ENCODE measurements at regions not wholly inside any gene's neighbourhood (a gene's known extent, or its start where the extent isn't known, plus 50 kb on each side); places are given as distances from the start of the nearest gene placed in this dataset.
"Not testable (repeated sequence)": the region's sequence is repeated elsewhere in the genome, so short reads cannot be mapped to it uniquely, and the experiment has no call there.

DNA sequence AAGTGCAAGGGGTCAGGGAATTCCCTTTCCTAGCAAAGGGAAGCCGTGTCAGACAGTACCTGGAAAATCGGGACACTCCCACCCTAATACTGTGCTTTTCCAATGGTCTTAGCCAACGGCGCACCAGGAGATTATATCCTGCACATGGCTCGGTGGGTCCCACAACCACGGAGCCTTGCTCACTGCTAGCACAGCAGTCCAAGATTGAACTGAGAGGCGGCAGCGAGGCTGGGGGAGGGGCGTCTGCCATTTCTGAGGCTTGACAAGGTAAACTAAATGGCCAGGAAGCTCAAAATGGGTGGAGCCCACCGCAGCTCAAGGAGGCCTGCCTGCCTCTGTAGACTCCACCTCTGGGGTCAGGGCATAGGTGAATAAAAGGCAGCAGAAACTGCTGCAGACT, 76.5 kb upstream of the LINC00632 start:
- DNase-seq (ENCODE audit: low spot score): not testable (repeated sequence)

DNA sequence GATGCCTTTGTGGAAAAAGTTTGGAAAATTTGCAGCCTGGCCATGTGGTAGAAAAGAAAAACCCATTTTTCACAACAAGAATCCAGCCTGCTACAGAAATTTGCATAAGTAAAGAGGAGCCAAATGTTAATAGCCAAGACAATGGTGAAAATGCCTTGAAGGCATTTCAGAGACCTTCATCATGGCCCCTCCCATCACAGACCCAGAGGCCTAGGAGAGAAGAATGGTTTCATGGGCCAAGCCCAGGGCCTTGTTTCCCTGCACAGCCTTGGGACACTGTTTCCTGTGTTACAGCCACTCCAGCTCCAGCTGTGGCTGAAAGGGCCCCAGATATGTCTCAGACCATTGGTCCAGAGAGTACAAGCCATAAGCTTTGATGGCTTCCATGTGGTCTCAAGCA, 101.4 kb upstream of the LINC00632 start:
- DNase-seq (ENCODE audit: low spot score): no peak

DNA sequence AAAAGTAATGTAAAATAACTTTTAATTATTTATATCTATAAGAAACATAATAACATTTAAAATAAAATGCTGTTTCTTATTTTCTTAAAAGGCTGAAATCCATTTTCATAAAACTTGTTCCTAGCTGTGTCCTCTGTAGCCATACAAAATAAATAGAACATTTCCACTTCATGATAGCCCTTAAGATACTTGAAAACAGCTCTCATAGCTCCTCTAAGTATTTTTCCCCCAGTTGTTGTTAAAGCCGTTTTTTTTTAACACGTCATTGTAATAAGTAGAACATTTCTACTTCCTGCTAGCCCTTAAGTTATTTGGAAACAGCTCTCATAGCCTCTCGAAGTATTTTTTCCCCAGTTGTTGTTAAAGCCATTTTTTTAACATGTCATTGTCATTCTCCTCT, 97.3 kb upstream of the SOX3 start:
- no peak for DNase-seq (ENCODE audit: low spot score)

DNA sequence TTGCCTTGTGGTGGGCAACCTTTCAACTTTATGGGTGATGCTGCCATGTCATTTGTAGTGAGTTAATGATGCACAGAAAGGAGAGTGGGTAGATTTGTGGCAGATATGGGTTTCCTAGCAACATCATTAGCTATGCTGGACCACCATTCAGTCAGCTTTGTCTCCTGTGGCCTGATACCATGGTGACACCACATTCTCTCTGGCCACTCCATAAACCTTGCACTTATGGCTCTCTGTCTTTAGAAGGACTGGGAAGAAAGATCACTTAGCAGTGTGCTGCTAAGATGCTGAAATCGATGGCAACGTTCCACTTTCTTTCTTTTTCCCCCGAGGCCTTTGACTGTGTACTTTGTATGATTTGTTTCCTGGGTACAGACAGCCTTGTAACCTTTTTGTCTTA, 95.0 kb upstream of the SOX3 start:
- DNase-seq (ENCODE audit: low spot score): no peak

DNA sequence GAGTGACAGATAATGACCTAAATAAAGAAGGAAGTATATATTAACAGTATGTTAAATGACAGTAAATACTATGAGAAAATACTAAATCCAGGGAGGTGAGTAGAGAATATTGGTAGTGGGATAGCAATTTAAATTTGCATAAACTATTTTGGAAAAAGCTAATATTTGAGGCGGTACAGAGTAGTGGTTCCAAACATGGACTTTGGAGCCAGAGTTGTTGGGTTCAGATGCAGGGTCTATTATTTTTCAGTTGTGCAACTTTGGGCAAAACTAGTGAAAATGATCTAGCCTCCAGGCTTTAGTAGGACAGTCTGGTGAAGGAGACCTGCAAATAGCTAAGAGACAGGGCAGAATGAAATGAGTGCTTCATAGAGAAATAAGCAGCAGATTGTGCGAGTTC, 84.8 kb upstream of the SOX3 start:
- DNase-seq (ENCODE audit: low spot score): no peak

DNA sequence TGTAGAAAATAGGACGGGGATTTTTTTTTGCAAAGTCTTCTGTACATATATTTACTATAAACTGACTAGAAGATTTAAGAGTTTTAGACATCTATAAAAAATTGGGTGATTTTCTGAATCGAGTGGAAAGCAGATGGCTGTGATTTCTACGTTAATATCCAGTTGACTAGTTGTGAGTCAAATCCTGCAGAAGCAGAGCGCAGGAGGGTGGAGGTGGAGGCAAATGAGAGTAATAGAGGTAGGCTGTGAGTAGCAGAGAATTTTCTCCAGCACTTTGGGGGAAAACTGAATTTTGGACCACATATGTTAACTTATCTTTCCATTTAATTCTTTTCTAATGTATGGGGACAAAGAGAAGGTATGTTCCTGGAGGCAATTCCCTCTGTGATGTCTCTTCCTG, 82.1 kb upstream of the SOX3 start:
- no peak for DNase-seq (ENCODE audit: low spot score)

DNA sequence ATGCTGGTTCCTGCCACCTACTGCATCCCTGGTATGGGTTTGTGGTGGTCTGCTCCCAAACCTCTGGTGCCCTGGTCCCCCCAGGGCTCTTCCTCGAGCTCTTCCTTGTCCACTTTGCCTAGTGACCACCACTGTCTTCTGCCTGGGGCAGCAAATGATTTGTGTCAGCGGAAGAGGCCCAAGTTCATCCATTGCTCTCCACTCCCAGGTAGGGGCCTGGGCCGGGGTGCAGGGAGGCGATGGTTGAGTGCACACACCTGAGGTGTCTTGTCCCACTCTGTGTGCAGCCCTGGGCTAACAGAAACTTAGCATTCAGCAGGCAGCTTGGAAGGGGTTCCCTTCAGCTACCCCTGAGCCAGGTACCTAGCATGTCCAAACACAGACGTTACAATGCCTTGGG, 75.6 kb upstream of the SOX3 start:
- no peak for DNase-seq (ENCODE audit: low spot score)

DNA sequence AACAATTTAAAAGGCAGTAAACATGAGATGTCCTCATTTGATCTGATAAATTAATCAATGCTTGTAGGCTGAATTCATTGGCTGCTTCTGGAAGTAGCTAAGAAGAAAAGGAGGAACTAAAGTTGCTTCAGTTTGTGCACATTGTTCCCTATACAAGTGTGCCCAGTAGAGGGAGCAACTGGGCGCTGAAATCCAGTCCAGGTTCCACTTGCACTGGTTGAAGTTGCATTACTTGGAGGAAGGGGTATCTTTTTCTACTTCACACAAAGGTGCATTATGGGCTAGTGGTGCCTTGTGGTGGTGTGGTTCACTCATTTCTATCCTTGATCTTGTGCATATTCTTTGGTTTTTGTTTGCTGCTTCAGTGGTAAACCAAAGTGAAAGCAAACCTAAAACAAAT, 67.9 kb upstream of the SOX3 start:
- peak; percentile 3 for DNase-seq (ENCODE audit: low spot score)

DNA sequence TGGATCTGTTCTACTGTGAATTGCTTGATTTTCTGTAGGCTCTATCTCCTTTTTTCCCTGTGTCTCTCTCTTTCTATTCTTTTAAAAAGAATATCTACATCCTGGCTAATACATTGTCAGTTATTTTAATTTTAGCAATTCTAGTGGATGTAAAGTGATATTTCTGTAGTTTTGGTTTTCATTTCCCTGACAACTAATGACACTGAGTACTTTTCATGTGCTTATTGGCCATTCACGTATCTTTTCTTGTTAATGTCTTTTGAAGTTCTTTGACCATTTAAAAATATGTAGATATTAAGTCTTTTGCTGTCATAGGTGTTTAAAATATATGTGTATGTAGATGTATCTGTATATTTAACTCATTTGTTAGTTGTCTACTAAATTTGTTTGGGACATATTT, 59.0 kb upstream of the SOX3 start:
- DNase-seq (ENCODE audit: low spot score): no peak
